ENCODE measurements at regions not wholly inside any gene's neighbourhood (a gene's known extent, or its start where the extent isn't known, plus 50 kb on each side); places are given as distances from the start of the nearest gene placed in this dataset.
"Not testable (repeated sequence)": the region's sequence is repeated elsewhere in the genome, so short reads cannot be mapped to it uniquely, and the experiment has no call there.

DNA sequence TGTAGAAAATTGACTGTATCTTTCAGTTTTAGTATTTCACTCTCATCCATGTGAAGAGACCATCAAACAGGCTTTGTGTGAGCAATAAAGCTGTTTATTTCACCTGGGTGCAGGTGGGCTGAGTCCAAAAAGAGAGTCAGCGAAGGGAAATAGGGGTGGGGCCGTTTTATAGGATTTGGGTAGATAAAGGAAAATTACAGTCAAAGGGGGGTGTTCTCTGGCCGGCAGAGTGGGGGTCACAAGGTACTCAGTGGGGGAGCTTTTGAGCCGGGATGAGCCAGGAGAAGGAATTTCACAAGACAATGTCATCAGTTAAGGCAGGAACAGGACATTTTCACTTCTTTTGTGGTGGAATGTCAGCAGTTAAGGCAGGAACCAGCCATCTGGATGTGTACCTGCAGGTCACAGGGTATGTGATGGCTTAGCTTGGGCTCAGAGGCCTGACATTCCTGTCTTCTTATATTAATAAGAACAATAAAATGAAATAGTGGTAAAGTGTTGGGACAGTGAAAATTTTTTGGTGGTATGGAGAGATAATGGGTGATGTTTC lies 482.1 kb upstream of the ADGRL4 start:
- ATAC-seq; intact Hi-C loops (cut with DNase I, micrococcal nuclease); DNase-seq: not testable (repeated sequence)

DNA sequence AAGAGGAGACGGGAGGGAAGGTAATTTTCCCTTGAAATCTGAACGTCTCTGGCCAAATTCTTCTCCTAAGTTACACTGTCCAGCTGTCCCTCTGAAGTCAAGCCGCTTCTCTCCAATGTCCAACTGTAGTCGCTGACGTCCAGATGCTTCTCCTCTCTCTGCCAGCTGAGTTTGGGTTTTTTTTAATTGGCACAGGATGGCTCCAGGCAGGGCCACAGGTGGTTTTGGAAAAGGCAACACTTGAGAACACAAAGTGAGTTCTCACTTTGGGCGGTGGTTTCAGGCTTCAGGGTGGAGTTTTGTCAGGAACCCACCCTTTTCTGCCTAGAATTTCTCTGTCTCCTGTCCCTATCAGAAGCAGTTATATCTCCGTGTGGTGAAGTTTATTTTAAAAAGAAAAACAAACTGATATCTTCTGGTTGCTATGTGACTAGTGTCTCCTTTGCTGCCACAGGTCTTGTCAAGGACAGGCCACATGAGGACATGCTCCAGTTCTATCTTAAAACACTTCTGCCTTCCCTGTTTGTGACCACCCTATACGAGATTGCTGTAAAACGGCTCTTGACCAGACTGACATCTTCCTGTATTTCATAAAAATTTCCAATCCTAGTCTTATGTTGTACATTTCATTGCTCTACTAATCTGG lies 472.3 kb upstream of the ADGRL4 start:
- ATAC-seq (no peak), DNase-seq (no peak)
- intact Hi-C loops (cut with DNase I, micrococcal nuclease) = no loop called here

DNA sequence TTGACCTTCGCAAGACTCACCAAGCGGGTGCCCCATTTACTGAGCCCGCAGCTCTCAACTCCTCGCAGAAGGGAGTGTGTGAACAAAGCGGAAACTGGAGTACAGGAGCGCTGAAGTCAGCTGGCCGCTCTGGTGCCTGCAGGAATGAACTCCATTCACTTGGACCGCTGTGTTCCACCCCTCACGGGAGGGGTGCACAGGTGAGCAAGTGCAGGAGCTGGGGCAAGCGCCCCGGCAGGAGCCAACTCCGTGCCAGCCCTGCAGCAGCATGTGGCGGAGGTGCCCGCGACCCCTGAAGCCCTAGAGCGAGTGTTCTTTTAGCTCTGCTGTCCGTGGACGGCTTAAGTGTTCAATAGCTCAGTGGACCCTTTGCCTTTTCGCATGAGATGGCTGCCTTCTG lies 471.6 kb upstream of the ADGRL4 start:
- no peak for DNase-seq
- ATAC-seq = no peak
- intact Hi-C loops (cut with DNase I, micrococcal nuclease) = no loop called here

DNA sequence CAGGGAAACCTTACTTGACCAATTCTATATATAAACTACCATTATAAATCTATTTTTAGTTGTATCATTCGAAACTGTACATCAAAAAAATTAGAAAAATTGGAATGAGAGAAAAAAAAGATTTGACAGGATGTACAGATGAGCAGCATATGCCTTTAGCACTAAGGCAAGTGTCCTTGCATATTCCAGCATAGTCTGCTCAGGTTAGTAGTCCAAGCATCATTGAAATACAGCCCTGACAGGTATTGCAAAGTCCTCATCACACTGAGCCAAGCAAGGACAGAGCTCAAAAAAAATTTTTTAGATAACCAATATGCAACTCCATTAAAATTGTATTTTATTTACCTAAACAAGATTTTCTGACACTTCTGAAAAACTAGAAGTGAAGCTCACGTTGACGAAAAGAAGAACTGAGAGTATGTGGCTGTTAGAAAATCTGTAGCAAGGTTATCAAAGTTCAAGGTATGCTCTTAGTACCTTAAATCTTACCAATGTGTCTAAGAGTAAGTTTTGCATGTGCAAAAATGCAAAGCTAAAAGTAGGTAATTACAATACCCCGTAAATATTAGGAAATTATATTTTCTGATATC lies 465.6 kb upstream of the ADGRL4 start:
- ATAC-seq = no peak

DNA sequence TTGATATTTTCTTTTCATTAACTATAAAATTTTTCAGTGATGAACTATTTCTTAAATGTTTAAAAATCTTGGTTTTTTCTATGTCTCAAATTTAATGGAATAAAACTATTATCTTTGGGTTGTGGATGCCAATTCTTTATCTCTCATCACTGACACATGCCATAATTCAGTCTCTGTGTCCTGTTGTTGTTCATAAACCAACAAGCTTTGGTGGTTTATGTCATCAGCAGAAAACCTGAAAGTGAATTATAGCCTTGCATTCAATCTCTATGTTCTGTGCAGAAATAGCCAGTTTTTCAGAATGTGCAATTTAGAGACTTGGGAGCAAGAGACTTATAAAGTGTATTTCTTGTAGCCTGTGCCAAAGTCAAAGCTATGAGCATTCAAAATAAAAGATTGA lies 462.6 kb upstream of the ADGRL4 start:
- no peak for ATAC-seq

More for the DNA sequence above, 465.6 kb upstream of the ADGRL4 start:
- no peak for DNase-seq
- intact Hi-C loops (cut with DNase I, micrococcal nuclease) = no loop called here

DNA sequence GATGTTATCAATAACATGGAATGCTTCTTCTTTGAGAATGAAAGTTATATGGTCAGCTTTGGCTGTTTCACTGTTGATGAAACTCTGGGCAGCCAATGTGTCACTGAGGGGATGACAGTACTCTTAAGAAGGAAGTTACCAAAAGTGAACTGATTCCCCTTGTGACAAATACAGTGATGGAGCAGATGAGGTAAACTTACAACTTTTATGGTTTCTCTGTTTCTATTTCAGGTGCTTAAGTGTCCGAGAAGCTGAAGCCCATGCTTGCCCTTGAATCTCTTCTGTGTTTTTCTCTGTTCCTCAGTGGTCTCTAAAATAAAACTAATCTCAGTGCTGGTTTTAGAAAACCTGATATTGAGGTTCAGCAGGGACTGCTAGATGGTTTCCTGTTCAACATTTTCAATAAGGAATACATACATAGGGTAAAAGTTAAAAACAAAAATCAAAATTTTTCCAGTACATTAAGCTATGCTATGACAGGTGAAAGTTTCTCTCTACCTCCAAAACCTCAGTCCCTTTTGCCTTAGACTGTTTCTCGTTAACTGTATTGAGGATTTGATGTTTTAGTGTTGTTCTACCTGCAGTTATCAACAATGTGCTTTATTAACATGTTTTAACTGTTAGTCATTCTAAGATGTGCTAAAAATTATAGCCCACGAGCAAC lies 454.4 kb upstream of the ADGRL4 start:
- ATAC-seq (no peak), DNase-seq (no peak)
- intact Hi-C loops (cut with DNase I, micrococcal nuclease) = no loop called here

More for the DNA sequence above, 462.6 kb upstream of the ADGRL4 start:
- DNase-seq = no peak
- intact Hi-C loops (cut with DNase I, micrococcal nuclease) = no loop called here

DNA sequence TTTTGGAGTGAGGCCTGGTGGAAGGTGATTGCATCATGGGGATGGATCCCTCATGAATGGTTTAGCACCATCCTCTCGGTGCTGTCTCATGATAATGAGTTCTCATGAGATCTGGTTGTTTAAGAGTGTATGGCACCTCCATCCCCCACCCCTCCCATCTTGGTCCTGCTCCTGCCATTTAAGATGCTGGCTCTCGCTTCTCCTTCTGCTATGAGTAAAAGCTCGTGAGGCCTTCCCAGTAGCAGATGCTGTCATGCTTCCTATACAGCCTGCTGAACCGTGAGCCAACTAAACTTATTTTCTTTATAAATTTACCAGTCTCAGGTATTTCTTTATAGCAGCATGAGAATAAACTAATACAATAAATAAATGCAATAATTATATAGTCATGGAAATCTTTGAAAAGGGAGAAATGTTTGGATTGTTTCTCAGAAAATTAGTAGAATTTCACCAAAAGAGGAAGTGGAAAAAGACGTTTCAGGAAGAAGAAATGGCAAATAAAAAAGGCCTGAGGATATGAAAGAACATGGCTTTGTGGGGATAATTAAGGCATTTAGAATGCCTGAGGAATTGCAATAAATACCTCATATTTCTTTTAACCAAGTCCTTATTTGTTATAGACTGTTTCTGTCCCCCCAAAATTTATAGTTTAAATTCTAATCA lies 451.2 kb upstream of the ADGRL4 start:
- DNase-seq (no peak), ATAC-seq (no peak)
- intact Hi-C loops (cut with DNase I, micrococcal nuclease) = no loop called here

DNA sequence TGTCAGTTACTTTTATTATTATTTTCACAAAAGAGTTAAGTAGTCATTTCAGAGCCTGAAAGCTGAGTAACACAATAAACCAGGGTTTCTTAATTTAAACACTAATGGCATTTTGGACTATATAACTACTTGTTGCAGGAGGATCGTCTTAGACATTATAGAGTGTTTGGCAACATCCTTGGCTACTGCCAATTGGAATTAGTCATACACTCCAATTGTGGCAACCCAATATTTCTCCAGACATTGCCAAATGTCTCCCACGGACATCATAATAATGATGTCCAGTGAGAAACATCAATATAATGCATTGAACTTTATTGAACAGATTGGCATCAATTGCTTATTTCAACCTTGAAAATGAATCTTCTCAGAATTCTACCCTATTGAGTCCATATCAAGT lies 441.9 kb upstream of the ADGRL4 start:
- intact Hi-C loops (cut with DNase I, micrococcal nuclease) = no loop called here
- DNase-seq (no peak), ATAC-seq (no peak)

DNA sequence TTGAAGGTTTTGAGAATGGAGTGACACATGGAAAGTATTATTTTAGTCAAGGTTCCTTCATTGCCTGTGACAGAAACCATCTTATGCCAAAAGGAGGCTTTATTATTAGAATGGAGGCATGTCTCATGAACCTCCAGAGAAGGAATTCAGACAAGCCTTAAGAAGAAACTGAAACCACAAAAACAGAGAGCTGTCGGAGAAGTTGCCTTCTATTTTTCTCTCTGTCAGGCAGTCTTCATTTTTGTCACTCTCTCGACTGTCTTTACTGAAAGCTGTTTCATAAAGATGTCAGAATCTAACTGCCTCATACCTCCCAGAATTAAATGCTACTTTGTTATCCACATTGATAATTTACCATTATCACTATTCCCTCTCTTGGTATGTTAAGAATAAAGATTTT lies 434.7 kb upstream of the ADGRL4 start:
- intact Hi-C loops (cut with DNase I, micrococcal nuclease) = no loop called here
- no peak for ATAC-seq
- no peak for DNase-seq

DNA sequence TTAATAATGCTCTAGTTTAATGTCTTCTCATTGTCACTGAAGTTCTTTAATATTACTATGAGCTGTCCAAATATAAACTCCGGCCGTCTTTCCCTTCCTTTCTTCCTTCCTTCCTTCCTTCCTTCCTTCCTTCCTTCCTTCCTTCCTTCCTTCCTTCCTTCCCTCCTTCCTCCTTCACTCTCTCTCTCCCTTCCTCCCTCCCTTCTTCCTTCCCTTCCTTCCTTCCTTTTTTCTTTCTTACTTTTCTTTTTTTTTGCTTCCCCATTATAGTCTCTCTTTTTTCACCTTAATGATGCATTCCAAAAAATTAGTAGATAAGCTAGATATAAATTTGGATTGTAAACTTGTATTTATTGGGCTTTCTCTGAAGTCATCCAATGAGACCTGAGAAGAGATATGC lies 431.0 kb upstream of the ADGRL4 start:
- ATAC-seq (no peak), DNase-seq (no peak)
- intact Hi-C loops (cut with DNase I, micrococcal nuclease) = no loop called here

DNA sequence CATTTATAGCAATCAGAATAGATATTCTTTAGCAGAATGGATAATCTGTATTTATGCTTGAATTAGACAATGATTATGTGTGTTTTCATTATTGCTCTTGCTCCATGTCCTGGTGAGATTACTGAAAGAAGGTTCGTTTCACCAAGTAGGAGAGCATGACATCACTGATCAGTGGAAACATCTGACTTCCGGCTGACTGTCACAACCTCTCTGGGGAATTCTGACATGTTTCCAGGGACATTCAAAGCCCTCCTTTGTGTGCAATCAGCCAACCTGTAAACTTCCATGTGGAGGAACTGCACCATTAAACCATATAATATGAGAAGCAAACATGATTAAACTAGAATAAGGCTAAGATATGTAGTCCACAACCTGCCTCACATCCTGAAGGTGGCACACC lies 424.8 kb upstream of the ADGRL4 start:
- intact Hi-C loops (cut with DNase I, micrococcal nuclease) = no loop called here
- ATAC-seq (no peak), DNase-seq (no peak)

DNA sequence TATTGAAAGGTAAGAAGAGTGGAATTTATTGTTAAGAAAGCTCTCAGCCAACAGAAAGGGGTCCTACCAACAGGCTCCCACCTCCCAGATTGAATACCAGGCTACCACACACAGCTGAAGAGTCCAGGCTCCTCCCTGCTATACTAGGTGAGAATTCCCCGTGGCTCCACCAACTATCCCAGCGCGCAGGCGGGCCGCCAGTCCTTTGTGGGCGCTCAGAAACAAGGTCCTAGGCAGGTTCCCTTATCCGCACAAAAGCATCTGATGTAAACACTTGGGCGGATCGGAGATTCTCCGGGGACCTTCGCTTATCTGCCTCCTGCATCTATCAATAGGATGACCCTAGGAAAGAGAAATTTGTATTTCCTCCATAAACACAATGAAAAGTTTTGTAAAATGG lies 423.9 kb upstream of the ADGRL4 start:
- ATAC-seq = no peak
- intact Hi-C loops (cut with DNase I, micrococcal nuclease) = no loop called here
- no peak for DNase-seq

DNA sequence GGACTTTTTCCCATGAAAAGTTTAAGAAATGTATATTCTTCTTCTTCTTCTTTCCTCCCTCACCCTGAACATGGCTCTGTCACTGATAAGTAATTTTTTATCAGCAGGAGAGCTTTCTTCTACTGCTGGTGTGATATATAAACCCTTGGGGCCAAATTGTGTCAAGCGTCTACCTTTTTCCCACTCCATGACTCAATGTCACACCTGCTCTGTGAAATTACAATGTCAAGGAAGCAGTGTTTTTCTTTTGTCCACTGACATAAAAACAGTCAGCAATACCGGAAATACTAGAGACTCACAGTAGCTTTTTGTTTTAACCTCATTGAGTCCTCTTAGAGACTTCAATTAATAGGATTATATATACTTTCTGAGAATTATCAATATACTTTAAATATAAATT lies 416.2 kb upstream of the ADGRL4 start:
- ATAC-seq = no peak
- intact Hi-C loops (cut with DNase I, micrococcal nuclease) = no loop called here
- DNase-seq = no peak

DNA sequence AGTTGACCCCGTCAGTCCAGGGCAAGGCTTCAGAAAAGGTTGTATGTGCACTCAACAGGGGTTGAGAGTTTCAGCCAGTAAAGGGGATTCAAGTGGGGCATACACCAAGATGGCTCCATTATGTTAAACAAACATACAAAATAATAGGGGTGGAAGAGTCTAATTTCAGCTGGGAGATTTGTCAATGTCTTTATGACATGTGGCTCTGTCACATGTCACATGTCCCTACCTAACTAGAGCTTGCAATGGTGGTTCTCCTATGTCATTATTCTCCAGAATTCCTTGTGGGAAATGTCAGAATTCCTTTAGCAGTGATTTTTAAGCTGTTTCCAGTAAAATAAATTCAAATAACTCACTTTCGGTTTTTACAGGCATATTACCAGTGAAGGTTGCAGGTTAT lies 392.0 kb upstream of the ADGRL4 start:
- no peak for ATAC-seq
- DNase-seq = no peak
- intact Hi-C loops (cut with DNase I, micrococcal nuclease) = no loop called here

DNA sequence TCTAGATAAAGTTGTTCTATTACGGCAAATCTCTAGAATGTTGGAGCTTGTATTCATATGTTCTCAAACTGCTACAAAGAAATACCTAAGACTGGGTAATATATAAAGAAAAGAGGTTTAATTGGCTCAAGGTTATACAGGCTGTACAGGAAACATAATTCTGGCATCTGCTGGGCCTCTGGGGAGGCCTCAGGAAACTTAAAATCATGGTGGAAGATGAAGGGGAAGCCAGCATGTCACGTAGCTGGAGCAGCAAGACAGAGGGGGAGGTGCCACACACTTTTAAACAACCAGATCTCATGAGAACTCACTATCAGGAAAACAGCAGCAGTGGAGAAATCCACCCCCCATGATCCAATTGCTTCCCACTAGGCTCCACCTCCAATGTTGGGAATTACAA lies 390.4 kb upstream of the ADGRL4 start:
- ATAC-seq (no peak), DNase-seq (no peak)
- intact Hi-C loops (cut with DNase I, micrococcal nuclease) = no loop called here

DNA sequence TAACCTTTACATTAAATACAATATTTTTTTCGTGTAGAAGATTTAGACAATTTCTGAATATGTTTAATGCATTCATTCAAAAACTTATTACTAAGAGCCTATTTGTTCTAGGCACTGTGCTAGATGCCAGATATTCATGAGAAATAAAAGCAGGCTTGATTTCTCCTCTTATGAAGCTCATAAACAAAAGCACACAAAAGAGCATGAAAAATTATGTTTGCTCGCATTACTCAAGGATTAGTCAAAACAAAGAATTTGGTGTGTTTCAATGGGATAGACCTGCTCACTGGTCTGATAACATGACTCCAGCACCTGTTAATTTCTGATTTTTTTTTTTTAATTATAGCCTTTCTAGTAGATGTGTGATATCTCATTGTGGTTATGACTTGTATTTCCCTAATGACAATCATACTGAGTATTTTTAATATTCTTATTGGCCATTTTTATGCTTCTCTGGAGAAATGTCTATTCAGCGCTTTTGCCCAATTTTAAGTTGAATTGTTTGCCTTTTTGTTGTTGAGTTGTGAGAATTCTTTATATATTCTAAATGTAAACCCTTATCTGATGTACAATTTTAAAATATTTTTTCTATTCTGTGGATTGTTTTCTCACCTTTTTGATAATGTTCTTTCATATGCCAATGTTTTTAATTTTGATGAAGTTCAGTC lies 382.3 kb upstream of the ADGRL4 start:
- DNase-seq (no peak), ATAC-seq (no peak)
- intact Hi-C loops (cut with DNase I, micrococcal nuclease) = no loop called here

DNA sequence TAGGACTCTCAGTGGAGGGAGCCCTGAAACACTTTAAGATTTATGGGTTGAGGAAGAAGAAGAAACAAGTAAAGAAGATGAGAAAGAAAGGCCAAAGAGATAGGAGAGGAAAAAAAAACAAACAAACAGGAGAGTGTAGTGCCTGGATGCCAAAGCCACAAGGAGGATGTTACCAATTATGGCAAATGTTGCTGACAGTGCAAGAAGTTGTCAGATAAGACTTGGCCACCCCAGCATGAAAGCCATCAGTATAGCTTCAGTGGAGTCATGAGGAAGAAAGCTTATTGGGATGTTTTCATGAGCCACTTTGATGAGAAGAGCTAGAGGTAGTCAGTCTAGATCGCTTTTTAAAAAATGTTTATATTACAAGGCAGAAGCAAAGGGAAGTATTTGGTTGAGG lies 380.2 kb upstream of the ADGRL4 start:
- no peak for DNase-seq
- no peak for ATAC-seq
- intact Hi-C loops (cut with DNase I, micrococcal nuclease) = no loop called here

DNA sequence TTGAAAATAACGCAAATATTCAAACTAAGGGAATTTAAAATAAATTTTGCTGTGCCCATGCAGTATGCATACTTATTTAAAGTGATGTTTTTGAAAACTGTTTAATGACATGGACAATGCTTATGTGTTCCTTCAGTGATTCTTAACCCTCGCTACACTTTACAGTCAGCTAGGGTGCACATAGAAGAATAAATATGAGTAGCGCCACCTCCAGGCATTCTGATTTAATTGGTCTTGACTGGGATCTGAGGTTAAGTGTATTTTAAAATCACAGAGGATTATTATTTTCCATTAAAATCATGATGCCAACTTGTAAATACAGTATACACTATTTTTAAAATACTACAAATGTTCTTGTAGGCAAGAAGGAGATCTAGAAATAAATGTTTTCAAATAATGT lies 373.5 kb upstream of the ADGRL4 start:
- intact Hi-C loops (cut with DNase I, micrococcal nuclease) = no loop called here
- ATAC-seq = no peak
- no peak for DNase-seq

DNA sequence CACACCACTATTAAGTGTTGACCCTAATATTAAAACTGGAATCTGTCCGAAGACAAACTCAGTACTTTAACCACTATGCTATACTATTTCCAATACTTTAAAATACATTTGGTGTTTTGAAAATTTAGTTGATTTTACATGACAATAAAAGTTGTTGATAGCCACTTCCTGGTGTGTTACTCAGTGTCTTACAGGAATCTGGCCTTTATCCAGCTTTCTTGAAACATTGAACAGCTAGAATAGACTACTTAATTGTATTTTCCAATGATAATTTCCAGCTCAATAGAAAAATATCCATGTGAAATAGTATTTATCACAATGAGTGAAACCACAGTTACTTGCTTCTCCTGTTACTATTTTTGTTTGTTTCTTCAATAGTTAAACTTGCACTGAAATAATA lies 369.6 kb upstream of the ADGRL4 start:
- DNase-seq = no peak
- intact Hi-C loops (cut with DNase I, micrococcal nuclease) = no loop called here
- no peak for ATAC-seq

All from left colon (tissue), 2 donors.